Occipital lobe (tissue), 1 donor: ENCODE measurements at regions not wholly inside any gene's neighbourhood (a gene's known extent, or its start where the extent isn't known, plus 50 kb on each side); places are given as distances from the start of the nearest gene placed in this dataset.
A peak's percentile ranks its signal among the peaks of the same experiment; 100 is the strongest.
"Not testable (repeated sequence)": the region's sequence is repeated elsewhere in the genome, so short reads cannot be mapped to it uniquely, and the experiment has no call there.

Source experiments
- DNase-seq: peaks from one replicate; lab custom pipeline; 2025; lab: John Stamatoyannopoulos, UW

GRCh38 chr22:25456300-25457043 is 108.0 kb upstream of the GRK3 start:
- not testable (repeated sequence) for DNase-seq

- not testable (repeated sequence) for DNase-seq
These were observed 105.8 kb upstream of the GRK3 start for GRCh38 chr22:25458631-25459030.

- DNase-seq = not testable (repeated sequence)
These were observed 103.8 kb upstream of the GRK3 start for GRCh38 chr22:25460682-25461081.

GRCh38 chr22:25461301-25461700 is 103.2 kb upstream of the GRK3 start:
- DNase-seq = no peak

- DNase-seq = peak; percentile 72
These were observed 101.8 kb upstream of the GRK3 start for GRCh38 chr22:25462474-25463346.

- DNase-seq = not testable (repeated sequence)
These were observed 101.2 kb upstream of the GRK3 start for GRCh38 chr22:25463347-25463628.

- DNase-seq = not testable (repeated sequence)
These were observed 100.1 kb upstream of the GRK3 start for GRCh38 chr22:25464326-25464725.

- DNase-seq = no peak
These were observed 98.5 kb upstream of the GRK3 start for GRCh38 chr22:25465949-25466348.

- DNase-seq = no peak
These were observed 92.1 kb upstream of the GRK3 start for GRCh38 chr22:25472382-25472781.

- DNase-seq = no peak
These were observed 89.0 kb upstream of the GRK3 start for GRCh38 chr22:25475257-25476022.

GRCh38 chr22:25477358-25477757 is 87.1 kb upstream of the GRK3 start:
- DNase-seq = no peak

- DNase-seq = no peak
These were observed 86.4 kb upstream of the GRK3 start for GRCh38 chr22:25478111-25478510.

GRCh38 chr22:25478528-25478927 is 85.9 kb upstream of the GRK3 start:
- peak; percentile 19 for DNase-seq

GRCh38 chr22:25480868-25481267 is 83.6 kb upstream of the GRK3 start:
- not testable (repeated sequence) for DNase-seq

GRCh38 chr22:25482091-25482760 is 82.2 kb upstream of the GRK3 start:
- DNase-seq = no peak

- peak; percentile 8 for DNase-seq
These were observed 81.4 kb upstream of the GRK3 start for GRCh38 chr22:25482868-25483639.

GRCh38 chr22:25483931-25484330 is 80.5 kb upstream of the GRK3 start:
- no peak for DNase-seq

GRCh38 chr22:25484521-25485315 is 79.8 kb upstream of the GRK3 start:
- DNase-seq = no peak

- DNase-seq = no peak
These were observed 78.6 kb upstream of the GRK3 start for GRCh38 chr22:25485626-25486545.
